ENCODE measurements at regions not wholly inside any gene's neighbourhood (a gene's known extent, or its start where the extent isn't known, plus 50 kb on each side); places are given as distances from the start of the nearest gene placed in this dataset.

DNA sequence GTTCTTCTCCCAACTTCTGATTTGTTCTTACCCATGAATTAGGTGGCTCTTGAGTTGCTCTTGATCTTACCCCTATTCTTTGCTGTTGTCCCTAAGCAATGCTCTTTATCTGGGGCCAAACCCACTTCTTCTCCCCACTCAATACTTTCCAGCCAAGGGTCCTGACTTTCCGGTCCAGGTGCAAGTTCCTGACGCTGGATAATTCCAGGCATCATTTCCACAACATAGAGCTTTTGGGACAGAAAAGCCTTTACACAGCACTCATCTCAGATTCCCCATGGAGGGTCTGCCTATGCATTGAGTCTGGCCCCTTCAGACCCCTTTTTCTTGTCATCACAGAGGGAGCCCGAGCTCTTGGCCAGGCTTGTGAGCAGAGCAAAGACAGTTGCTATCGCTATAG lies 85.4 kb upstream of the BOC start:
- H3K4me3 ChIP-seq (ENCODE audit: low read depth, low read length): no peak overlapping the region
- H3K27me3 ChIP-seq (ENCODE audit: control insufficient read depth, insufficient read depth, low read length): peaks cover 11% of the 10 kb centered on the region
- H3K27ac ChIP-seq (ENCODE audit: low read depth, low read length): no peak overlapping the region
- no peaks in the 10 kb centered on the region for H3K9me3 ChIP-seq (ENCODE audit: control insufficient read depth, insufficient read depth, low read length)
- no peak for DNase-seq (ENCODE audit: low read depth, low spot score)
- no peak for TF ChIP-seq CTCF (IDR thresholded peaks at IDR 0.05; ENCODE audit: low read depth, low read length)
- POLR2A ChIA-PET: no interaction called here
- CTCF ChIA-PET: no interaction called here

- no peaks in the 10 kb centered on the region for H3K9me3 ChIP-seq (ENCODE audit: control insufficient read depth, insufficient read depth, low read length)
- CTCF ChIA-PET: interaction anchor here (1.0 to 1.2 kb wide), 2 partner anchors 93 to 160 kb away, joined by 3 to 4 read pairs; no protein-coding TSS in a partner anchor
- H3K27me3 ChIP-seq (ENCODE audit: control insufficient read depth, insufficient read depth, low read length): peaks cover 11% of the 10 kb centered on the region
- no peak for TF ChIP-seq CTCF (IDR thresholded peaks at IDR 0.05; ENCODE audit: low read depth, low read length)
- H3K27ac ChIP-seq (ENCODE audit: low read depth, low read length): no peak overlapping the region
- no peak for DNase-seq (ENCODE audit: low read depth, low spot score)
- POLR2A ChIA-PET: no interaction called here
- no peak overlapping the region for H3K4me3 ChIP-seq (ENCODE audit: low read depth, low read length)
These were observed 82.9 kb upstream of the BOC start for GRCh38 chr3:113128386-113129015.

DNA sequence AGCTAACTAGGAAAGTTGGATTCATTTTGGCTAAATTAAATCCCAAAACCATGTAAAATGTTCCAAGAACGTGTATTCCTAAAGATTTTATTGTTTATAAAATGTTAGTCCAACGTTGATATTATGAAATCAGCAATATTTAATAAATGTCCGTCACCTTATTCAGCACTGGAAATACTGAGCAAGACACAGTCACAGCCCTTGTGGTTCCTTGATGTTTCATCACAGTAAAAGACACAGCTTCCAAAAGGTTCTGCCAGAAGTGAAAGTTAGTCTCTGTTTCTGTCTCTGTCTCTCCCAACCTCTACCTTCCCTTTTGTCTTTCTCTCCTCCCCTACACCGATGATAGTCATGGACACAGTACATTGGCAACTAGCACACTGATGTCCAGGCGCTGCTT lies 82.2 kb upstream of the BOC start:
- no peak for DNase-seq (ENCODE audit: low read depth, low spot score)
- CTCF ChIA-PET: interaction anchor here (1.0 to 1.2 kb wide), 2 partner anchors 94 to 159 kb away, joined by 3 to 4 read pairs; no protein-coding TSS in a partner anchor

GRCh38 chr3:113132571-113132996 lies 78.8 kb upstream of the BOC start:
- DNase-seq (ENCODE audit: low read depth, low spot score): no peak
- no peak overlapping the region for H3K4me3 ChIP-seq (ENCODE audit: low read depth, low read length)
- no peak overlapping the region for H3K27ac ChIP-seq (ENCODE audit: low read depth, low read length)
- no peaks in the 10 kb centered on the region for H3K27me3 ChIP-seq (ENCODE audit: control insufficient read depth, insufficient read depth, low read length)
- TF ChIP-seq CTCF (IDR thresholded peaks at IDR 0.05; ENCODE audit: low read depth, low read length): no peak
- no peaks in the 10 kb centered on the region for H3K9me3 ChIP-seq (ENCODE audit: control insufficient read depth, insufficient read depth, low read length)
- ChIA-PET CTCF (interaction anchor here (0.9 to 5.5 kb wide), 2 partner anchors 18 to 155 kb away, joined by 3 to 39 read pairs; no protein-coding TSS in a partner anchor), POLR2A (no interaction called here)

More for the DNA sequence above, 82.2 kb upstream of the BOC start:
- no peak for TF ChIP-seq CTCF (IDR thresholded peaks at IDR 0.05; ENCODE audit: low read depth, low read length)
- Histone ChIP-seq H3K4me3 (ENCODE audit: low read depth, low read length) (no peak overlapping the region), H3K9me3 (ENCODE audit: control insufficient read depth, insufficient read depth, low read length) (no peaks in the 10 kb centered on the region), H3K27ac (ENCODE audit: low read depth, low read length) (no peak overlapping the region), H3K27me3 (ENCODE audit: control insufficient read depth, insufficient read depth, low read length) (peaks cover 11% of the 10 kb centered on the region)
- POLR2A ChIA-PET: no interaction called here

DNA sequence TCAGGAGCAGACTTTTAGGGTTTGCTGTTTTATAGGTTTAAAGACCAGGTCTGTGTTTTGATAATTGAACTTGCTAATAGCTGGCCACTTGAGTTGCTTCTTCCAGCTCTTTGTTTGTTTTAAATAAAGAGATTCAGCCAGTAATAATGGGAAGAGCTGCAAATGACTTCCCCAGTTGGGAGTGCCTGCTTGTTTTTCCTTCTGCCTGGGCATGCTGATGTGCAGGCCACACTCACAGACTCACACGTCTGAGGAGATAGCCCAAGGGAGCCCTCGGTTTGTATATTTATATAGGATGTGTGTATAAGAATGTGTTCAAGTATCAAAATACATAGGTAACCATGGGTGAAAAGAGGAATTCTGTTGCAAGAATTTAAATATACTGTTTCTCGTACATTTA lies 78.2 kb upstream of the BOC start:
- Histone ChIP-seq H3K4me3 (ENCODE audit: low read depth, low read length) (no peak overlapping the region), H3K9me3 (ENCODE audit: control insufficient read depth, insufficient read depth, low read length) (no peaks in the 10 kb centered on the region), H3K27ac (ENCODE audit: low read depth, low read length) (no peak overlapping the region), H3K27me3 (ENCODE audit: control insufficient read depth, insufficient read depth, low read length) (no peaks in the 10 kb centered on the region)
- TF ChIP-seq CTCF (IDR thresholded peaks at IDR 0.05; ENCODE audit: low read depth, low read length): no peak
- ChIA-PET POLR2A (no interaction called here), CTCF (interaction anchor here (0.9 to 5.5 kb wide), 2 partner anchors 18 to 155 kb away, joined by 3 to 39 read pairs; no protein-coding TSS in a partner anchor)
- DNase-seq (ENCODE audit: low read depth, low spot score): no peak
